Left ventricle myocardium inferior (tissue), 1 donor: ENCODE measurements at regions not wholly inside any gene's neighbourhood (a gene's known extent, or its start where the extent isn't known, plus 50 kb on each side); places are given as distances from the start of the nearest gene placed in this dataset.
"Not testable (repeated sequence)": the region's sequence is repeated elsewhere in the genome, so short reads cannot be mapped to it uniquely, and the experiment has no call there.

ENCODE experiments used
- DNase-seq: peaks from one replicate; pipeline ENCODE4 v3.0.0-alpha.2; 2020
- H3K27ac ChIP-seq: fragments of 200-600 bp; replicated peaks from 2 replicates; pipeline ENCODE4 v1.8.0; 2021
- H3K27me3 ChIP-seq: fragments of 200-600 bp; 2 replicates; pipeline ENCODE4 v1.8.0; 2021; ENCODE audit warnings: low read depth
- H3K36me3 ChIP-seq: fragments of 200-600 bp; 2 replicates; pipeline ENCODE4 v1.8.0; 2021
- H3K4me1 ChIP-seq: fragments of 200-600 bp; 2 replicates; pipeline ENCODE4 v1.8.0; 2021
- H3K4me3 ChIP-seq: fragments of 200-600 bp; 2 replicates; pipeline ENCODE4 v1.8.0; 2021; ENCODE audit warnings: mild to moderate bottlenecking, moderate library complexity
- H3K9me3 ChIP-seq: fragments of 200-600 bp; replicated peaks from 2 replicates; pipeline ENCODE4 v1.8.0; 2021
- intact Hi-C: fragments of 100-400 bp; cut with micrococcal nuclease; formaldehyde crosslinking; loops from one replicate; pipeline ENCODE4 v1.11.0; 2022
- TF ChIP-seq, protein P1 (sequence below): fragments of 200-600 bp; IDR thresholded peaks from 2 replicates; pipeline ENCODE4 v1.8.0; 2021; ENCODE audit warnings: antibody characterized with exemption, mild to moderate bottlenecking, borderline replicate concordance
- donor health status: DM: no; HTN: yes; CAD: no; lungs with severe emphysema.

DNA sequence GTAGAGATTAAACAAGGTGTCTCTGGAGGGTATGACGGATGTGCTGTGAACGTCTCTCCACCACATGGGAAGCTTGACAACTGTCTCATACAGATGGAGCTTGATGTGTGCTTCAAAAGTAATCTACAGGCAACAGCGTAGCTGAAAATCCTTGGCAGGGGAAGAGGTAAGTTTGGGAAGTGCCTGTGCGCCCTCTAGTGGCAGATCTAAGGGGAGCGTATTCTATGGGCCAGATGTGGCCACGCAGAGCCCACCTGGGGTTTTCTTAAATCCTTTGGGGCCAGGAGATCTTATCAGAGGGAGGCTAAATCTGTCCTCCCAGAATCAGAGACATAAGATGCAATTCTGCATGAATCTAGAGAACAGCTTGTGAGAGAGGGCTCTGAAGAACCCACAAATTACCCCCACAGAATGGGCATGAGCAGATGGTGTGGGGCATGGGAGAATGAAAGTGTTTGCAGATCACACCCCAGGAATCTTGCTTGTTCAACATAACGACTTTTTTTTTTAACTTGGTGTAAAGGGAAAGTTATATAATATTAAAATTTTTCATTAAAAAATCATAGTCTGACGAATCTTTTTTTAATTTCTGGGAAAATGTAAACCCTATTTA, 91.2 kb upstream of the MPP7 start:
- Histone ChIP-seq H3K27ac (no peak overlapping the region), H3K36me3 (no peaks in the 10 kb centered on the region), H3K4me3 (no peak overlapping the region), H3K9me3 (no peaks in the 10 kb centered on the region), H3K4me1 (peaks cover 5% of the 10 kb centered on the region), H3K27me3 (peaks cover 6% of the 10 kb centered on the region)
- intact Hi-C loops: no loop called here
- DNase-seq: peak; percentile 28
- TF ChIP-seq, protein P1, sequence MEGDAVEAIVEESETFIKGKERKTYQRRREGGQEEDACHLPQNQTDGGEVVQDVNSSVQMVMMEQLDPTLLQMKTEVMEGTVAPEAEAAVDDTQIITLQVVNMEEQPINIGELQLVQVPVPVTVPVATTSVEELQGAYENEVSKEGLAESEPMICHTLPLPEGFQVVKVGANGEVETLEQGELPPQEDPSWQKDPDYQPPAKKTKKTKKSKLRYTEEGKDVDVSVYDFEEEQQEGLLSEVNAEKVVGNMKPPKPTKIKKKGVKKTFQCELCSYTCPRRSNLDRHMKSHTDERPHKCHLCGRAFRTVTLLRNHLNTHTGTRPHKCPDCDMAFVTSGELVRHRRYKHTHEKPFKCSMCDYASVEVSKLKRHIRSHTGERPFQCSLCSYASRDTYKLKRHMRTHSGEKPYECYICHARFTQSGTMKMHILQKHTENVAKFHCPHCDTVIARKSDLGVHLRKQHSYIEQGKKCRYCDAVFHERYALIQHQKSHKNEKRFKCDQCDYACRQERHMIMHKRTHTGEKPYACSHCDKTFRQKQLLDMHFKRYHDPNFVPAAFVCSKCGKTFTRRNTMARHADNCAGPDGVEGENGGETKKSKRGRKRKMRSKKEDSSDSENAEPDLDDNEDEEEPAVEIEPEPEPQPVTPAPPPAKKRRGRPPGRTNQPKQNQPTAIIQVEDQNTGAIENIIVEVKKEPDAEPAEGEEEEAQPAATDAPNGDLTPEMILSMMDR: peak; percentile 94

DNA sequence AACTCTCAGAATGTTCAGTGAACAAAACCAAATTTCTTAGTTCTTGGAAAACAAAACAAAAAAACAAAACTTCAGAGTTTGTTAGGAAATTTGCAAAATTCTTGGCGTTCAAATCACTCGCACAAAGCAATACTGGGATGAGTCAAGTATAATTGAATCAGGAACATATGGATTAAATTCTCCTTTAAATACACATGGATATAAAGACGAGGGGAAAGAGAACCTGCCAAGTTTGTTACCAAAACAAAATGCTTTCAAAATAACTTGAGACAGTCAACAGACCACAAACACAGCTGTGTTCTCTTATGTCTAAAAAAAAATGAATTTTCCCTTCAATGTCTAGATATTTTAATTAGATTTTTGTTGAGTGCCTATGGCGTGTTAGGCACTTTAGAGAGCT, 93.5 kb upstream of the MPP7 start:
- intact Hi-C loops: no loop called here
- Histone ChIP-seq H3K4me1 (peaks cover 5% of the 10 kb centered on the region), H3K9me3 (no peaks in the 10 kb centered on the region), H3K27me3 (peaks cover 12% of the 10 kb centered on the region), H3K36me3 (no peaks in the 10 kb centered on the region), H3K27ac (no peak overlapping the region), H3K4me3 (no peak overlapping the region)
- TF ChIP-seq, protein P1: no peak
- DNase-seq: no peak

DNA sequence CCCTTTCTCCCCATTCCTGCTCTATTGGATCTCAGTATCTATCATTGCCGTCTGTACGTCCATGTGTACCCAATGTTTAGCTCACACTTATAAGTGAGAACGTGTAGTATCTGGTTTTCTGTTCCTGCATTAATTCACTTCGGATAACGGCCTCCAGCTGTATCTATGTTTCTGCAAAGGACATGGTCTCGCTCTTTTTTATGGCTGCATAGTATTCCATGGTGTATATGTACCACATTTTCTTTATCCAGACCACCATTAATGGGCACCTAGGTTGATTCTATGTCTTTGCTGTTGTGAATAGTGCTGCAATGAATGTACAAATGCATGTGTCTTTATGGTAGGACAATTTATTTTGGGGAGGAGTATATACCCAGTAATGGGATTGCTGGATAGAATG, 94.4 kb upstream of the MPP7 start:
- no peak overlapping the region for H3K27ac ChIP-seq
- no peak for DNase-seq
- H3K4me3 ChIP-seq: no peak overlapping the region
- peaks cover 5% of the 10 kb centered on the region for H3K4me1 ChIP-seq
- no peaks in the 10 kb centered on the region for H3K36me3 ChIP-seq
- no peaks in the 10 kb centered on the region for H3K9me3 ChIP-seq
- intact Hi-C loops: no loop called here
- TF ChIP-seq, protein P1: no peak
- peaks cover 21% of the 10 kb centered on the region for H3K27me3 ChIP-seq

DNA sequence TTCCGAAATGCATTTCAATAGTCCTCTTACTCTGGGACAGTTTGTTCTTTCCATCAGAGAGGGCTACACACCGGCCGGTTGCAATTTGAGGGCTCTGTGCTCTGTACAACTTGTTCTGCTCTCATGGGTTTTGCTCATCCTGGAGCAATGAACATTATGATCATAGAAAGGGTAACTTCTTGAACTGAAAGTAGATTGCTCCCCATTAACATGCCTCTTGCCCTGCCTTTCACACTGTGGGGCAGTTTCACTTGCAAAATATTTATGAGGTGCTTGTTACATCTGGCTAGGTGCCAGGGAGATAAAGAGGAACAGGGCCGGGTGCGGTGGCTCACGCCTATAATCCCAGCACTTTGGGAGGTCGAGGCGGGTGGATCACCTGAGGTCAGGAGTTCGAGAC, 97.3 kb upstream of the MPP7 start:
- TF ChIP-seq, protein P1: no peak
- Histone ChIP-seq H3K4me1 (no peaks in the 10 kb centered on the region), H3K27me3 (peaks cover 28% of the 10 kb centered on the region), H3K27ac (no peak overlapping the region), H3K4me3 (no peak overlapping the region), H3K9me3 (no peaks in the 10 kb centered on the region), H3K36me3 (no peaks in the 10 kb centered on the region)
- no peak for DNase-seq
- intact Hi-C loops: no loop called here

DNA sequence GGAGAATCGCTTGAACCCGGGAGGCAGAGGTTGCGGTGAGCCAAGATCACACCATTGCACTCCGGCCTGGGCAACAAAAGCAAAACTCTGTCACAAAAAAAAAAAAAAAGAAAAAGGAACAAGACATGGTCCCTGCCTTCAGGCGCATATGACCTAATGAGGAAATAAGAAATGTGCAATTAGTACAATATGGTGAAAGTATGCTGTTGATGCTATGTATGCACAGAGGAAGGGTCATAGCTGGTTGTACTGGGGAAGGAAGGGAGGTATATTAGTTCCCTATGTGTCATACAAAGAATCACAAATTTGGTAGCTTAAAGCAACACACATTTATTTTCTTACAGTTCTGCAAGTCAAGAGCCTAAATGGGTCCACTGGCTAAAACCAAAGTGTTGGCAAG, 97.8 kb upstream of the MPP7 start:
- no peak for DNase-seq
- H3K27ac ChIP-seq: no peak overlapping the region

DNA sequence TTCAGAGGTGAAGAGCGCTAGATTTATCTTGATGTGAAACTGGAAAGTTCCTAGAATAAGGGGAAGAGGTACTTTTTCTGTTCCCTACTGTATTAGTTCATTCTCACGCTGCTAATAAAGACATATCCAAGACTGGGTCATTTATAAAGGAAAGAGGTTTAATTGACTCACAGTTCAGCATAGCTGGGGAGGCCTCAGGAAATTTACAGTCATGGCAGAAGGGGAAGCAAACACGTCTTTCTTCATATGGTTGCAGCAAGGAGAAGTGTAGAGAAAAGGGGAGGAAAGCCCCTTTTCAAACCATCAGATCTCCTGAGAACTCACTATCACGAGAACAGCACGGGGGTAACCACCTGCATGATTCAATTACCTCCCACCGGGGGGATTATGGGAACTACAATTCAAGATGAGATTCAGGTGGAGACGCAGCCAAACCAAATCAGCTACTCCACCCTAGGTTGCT, 99.8 kb upstream of the MPP7 start:
- peaks cover 28% of the 10 kb centered on the region for H3K27me3 ChIP-seq
- DNase-seq, H3K4me1 ChIP-seq, H3K4me3 ChIP-seq, H3K27ac ChIP-seq, H3K36me3 ChIP-seq, H3K9me3 ChIP-seq, intact Hi-C loops: not testable (repeated sequence)

More for the DNA sequence above, 97.8 kb upstream of the MPP7 start:
- no peaks in the 10 kb centered on the region for H3K36me3 ChIP-seq
- TF ChIP-seq, protein P1: no peak
- peaks cover 28% of the 10 kb centered on the region for H3K27me3 ChIP-seq
- H3K4me3 ChIP-seq: no peak overlapping the region
- H3K9me3 ChIP-seq: no peaks in the 10 kb centered on the region
- H3K4me1 ChIP-seq: no peaks in the 10 kb centered on the region
- intact Hi-C loops: no loop called here
